ENCODE measurements at regions not wholly inside any gene's neighbourhood (a gene's known extent, or its start where the extent isn't known, plus 50 kb on each side); places are given as distances from the start of the nearest gene placed in this dataset.

DNA sequence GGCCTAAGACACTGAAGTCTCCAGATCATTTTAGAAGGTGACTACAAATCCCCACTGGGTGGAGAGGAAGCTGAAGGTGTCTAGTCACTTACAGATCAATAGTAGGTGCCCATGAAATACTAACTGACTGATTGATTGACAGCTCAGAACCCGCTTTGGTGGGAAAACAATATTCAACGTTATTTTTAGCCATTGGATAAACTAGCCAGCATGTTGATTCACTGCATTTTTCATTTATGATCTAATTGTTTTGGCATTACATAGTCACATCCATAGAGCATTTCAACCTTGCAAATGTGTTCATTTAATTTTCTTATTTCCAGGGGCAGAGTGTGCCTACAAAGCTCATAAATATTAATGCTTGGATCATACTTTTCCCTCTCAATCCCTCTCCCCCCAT is 162.3 kb downstream of the MREG start:
- peak overlapping the region in 1 of 2 donors; percentile 68 for H3K27ac ChIP-seq
- TF ChIP-seq, protein P1, sequence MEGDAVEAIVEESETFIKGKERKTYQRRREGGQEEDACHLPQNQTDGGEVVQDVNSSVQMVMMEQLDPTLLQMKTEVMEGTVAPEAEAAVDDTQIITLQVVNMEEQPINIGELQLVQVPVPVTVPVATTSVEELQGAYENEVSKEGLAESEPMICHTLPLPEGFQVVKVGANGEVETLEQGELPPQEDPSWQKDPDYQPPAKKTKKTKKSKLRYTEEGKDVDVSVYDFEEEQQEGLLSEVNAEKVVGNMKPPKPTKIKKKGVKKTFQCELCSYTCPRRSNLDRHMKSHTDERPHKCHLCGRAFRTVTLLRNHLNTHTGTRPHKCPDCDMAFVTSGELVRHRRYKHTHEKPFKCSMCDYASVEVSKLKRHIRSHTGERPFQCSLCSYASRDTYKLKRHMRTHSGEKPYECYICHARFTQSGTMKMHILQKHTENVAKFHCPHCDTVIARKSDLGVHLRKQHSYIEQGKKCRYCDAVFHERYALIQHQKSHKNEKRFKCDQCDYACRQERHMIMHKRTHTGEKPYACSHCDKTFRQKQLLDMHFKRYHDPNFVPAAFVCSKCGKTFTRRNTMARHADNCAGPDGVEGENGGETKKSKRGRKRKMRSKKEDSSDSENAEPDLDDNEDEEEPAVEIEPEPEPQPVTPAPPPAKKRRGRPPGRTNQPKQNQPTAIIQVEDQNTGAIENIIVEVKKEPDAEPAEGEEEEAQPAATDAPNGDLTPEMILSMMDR (IDR thresholded peaks at IDR 0.05) = no peak
- intact Hi-C loops (cut with DNase I) = no loop called here

DNA sequence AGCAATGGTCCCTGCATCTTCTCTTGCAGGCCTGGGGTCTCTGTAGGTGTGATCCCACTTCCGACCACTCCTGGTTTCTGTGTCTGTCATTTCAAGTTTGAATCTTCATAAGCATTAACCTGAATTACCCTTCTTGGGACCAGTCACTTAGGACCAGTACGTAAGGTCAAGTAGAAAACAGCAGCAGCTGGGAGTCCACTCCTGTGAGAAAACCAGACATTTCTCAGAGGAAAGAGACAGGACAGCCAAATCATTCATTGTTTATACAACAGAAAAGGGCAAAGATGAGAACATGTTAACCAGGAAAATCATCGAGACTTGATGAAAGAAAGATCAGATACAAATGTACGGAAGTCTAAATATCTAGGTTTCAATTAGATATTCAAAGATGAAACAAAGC is 163.0 kb downstream of the MREG start:
- Histone ChIP-seq H3K9me3 (no peaks in the 10 kb centered on the region), H3K4me1 (peaks cover 0 to 15% of the 10 kb centered on the region in 2 donors), H3K4me3 (no peak overlapping the region), H3K27me3 (no peaks in the 10 kb centered on the region), H3K27ac (peak overlapping the region in 1 of 2 donors; percentile 68), H3K36me3 (no peaks in the 10 kb centered on the region)
- TF ChIP-seq, protein P1 (IDR thresholded peaks at IDR 0.05) = no peak
- intact Hi-C loops (cut with DNase I) = no loop called here
- DNase-seq (ENCODE audit: low spot score in 2 of 2) = no peak

More for the DNA sequence above, 162.3 kb downstream of the MREG start:
- Histone ChIP-seq H3K4me3 (no peak overlapping the region), H3K4me1 (peaks cover 0 to 15% of the 10 kb centered on the region in 2 donors), H3K9me3 (no peaks in the 10 kb centered on the region), H3K27me3 (no peaks in the 10 kb centered on the region), H3K36me3 (no peaks in the 10 kb centered on the region)
- DNase-seq (ENCODE audit: low spot score in 2 of 2) = no peak

DNA sequence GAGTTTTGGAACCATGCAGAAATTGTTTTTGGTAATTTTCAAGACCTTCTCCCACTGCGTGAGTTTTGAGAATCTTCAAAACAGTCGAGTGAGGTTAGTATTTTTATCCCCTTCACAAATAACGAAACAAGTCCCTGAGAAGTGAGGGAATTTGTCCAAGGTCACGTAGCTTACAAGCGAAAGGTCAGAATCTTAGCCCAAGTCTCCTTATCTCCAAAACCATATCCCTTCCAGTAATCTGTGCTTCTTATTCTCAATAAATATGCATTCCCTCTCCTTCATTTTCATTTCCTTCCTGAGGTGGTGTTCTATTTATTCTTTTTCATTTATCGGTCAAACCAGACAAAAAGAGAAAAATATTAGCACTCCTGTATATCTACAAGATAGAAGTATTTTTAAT is 163.6 kb downstream of the MREG start:
- H3K9me3 ChIP-seq = no peaks in the 10 kb centered on the region
- no peaks in the 10 kb centered on the region for H3K36me3 ChIP-seq
- H3K4me3 ChIP-seq = no peak overlapping the region
- peaks cover 0 to 15% of the 10 kb centered on the region in 2 donors for H3K4me1 ChIP-seq
- H3K27me3 ChIP-seq = no peaks in the 10 kb centered on the region
- TF ChIP-seq, protein P1 (IDR thresholded peaks at IDR 0.05) = no peak
- H3K27ac ChIP-seq = no peak overlapping the region
- intact Hi-C loops (cut with DNase I) = no loop called here
- DNase-seq (ENCODE audit: low spot score in 2 of 2) = no peak

GRCh38 chr2:215848698-215849097 is 164.7 kb downstream of the MREG start:
- TF ChIP-seq, protein P1 (IDR thresholded peaks at IDR 0.05) = no peak
- no peak for DNase-seq (ENCODE audit: low spot score in 2 of 2)
- Histone ChIP-seq H3K27ac (no peak overlapping the region), H3K4me1 (peaks cover 0 to 24% of the 10 kb centered on the region in 2 donors), H3K4me3 (no peak overlapping the region), H3K27me3 (no peaks in the 10 kb centered on the region), H3K9me3 (no peaks in the 10 kb centered on the region), H3K36me3 (no peaks in the 10 kb centered on the region)
- intact Hi-C loops (cut with DNase I) = no loop called here

GRCh38 chr2:215848146-215848545 is 165.2 kb downstream of the MREG start:
- Histone ChIP-seq H3K4me1 (peaks cover 0 to 26% of the 10 kb centered on the region in 2 donors), H3K4me3 (no peak overlapping the region), H3K36me3 (no peaks in the 10 kb centered on the region), H3K27me3 (no peaks in the 10 kb centered on the region), H3K9me3 (no peaks in the 10 kb centered on the region), H3K27ac (no peak overlapping the region)
- intact Hi-C loops (cut with DNase I) = no loop called here
- DNase-seq (ENCODE audit: low spot score in 2 of 2) = no peak
- TF ChIP-seq, protein P1 (IDR thresholded peaks at IDR 0.05) = no peak

- Histone ChIP-seq H3K27ac (no peak overlapping the region), H3K4me1 (peaks cover 0 to 29% of the 10 kb centered on the region in 2 donors)
- DNase-seq (ENCODE audit: low spot score in 2 of 2) = no peak
Observed at GRCh38 chr2:215847718-215848117, 165.6 kb downstream of the MREG start.

More at GRCh38 chr2:215847718-215848117, 165.6 kb downstream of the MREG start:
- H3K4me3 ChIP-seq = no peak overlapping the region
- intact Hi-C loops (cut with DNase I) = no loop called here
- H3K36me3 ChIP-seq = no peaks in the 10 kb centered on the region
- H3K9me3 ChIP-seq = no peaks in the 10 kb centered on the region
- no peaks in the 10 kb centered on the region for H3K27me3 ChIP-seq
- TF ChIP-seq, protein P1 (IDR thresholded peaks at IDR 0.05) = no peak

Measured in ascending aorta (tissue), 2 donors.